AG09319 (cell line): ENCODE measurements at regions not wholly inside any gene's neighbourhood (a gene's known extent, or its start where the extent isn't known, plus 50 kb on each side); places are given as distances from the start of the nearest gene placed in this dataset.

Source experiments
- DNase-seq: peaks from one replicate; pipeline ENCODE4 v3.0.0-alpha.2; 2010; ENCODE audit warnings: low read depth; ENCODE audit errors: extremely low read depth
- TF ChIP-seq, protein P1 (sequence below): IDR thresholded peaks from 2 replicates; pipeline ENCODE4 v1.5.1; 2011; ENCODE audit warnings: low read depth, mild to moderate bottlenecking, inconsistent platforms, low read length, moderate library complexity

DNA sequence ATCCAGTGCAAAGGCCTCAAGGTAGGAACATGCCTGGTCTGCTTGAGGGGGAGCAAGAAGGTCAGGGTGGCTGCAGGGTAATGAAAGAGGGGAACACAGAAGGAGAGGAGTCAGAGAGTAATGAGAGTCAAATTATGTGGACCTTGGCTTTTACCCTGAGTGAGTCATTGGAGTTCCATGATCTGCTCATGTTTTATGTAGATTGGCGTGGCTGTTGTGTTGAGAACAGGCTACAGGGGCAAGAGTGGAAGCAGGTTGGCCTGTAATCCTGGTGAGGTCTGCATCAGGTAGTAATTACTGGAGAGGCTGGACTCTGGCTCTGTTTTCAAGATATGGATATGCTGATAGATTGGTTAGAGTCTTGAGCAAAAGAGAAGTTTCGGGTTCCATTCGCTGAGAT, 177.7 kb upstream of the NR3C1 start:
- TF ChIP-seq, protein P1, sequence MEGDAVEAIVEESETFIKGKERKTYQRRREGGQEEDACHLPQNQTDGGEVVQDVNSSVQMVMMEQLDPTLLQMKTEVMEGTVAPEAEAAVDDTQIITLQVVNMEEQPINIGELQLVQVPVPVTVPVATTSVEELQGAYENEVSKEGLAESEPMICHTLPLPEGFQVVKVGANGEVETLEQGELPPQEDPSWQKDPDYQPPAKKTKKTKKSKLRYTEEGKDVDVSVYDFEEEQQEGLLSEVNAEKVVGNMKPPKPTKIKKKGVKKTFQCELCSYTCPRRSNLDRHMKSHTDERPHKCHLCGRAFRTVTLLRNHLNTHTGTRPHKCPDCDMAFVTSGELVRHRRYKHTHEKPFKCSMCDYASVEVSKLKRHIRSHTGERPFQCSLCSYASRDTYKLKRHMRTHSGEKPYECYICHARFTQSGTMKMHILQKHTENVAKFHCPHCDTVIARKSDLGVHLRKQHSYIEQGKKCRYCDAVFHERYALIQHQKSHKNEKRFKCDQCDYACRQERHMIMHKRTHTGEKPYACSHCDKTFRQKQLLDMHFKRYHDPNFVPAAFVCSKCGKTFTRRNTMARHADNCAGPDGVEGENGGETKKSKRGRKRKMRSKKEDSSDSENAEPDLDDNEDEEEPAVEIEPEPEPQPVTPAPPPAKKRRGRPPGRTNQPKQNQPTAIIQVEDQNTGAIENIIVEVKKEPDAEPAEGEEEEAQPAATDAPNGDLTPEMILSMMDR: no peak
- DNase-seq: no peak

DNA sequence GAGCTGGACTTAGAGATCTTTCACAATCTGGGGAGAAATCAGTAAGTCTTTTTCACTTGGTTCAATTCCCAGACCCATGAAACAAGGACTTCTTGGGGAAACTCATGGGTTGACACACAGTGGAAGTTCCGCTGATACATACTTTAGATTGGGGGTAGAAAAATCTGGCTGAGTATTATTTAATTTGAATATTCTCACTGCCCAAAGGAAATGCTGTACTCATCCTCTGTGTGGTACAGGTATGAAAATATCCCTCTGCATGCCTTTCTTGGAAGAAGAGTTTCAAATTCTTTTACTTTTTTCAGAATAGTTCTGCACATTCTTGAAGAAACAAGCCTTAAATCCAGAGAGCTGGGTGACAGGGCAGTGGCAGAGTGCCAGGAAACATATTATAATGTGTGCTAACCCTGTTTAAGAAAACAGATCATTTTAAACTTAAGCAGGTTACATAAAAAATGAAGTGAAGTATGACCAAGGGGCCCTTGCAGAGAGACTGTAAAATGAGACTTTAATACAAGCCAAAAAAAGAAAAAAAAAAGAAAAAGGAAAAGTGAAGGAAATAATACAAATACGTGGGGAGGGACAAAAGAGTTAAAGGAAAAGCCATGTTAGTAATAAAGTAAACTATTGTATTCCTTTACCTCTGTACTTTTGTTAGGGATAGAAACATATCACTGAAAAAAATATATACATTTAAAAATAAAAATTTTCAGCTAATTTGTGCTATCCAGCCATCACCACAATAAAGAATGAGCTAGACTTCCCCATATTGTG, 173.4 kb upstream of the NR3C1 start:
- DNase-seq: no peak
- TF ChIP-seq, protein P1: no peak

DNA sequence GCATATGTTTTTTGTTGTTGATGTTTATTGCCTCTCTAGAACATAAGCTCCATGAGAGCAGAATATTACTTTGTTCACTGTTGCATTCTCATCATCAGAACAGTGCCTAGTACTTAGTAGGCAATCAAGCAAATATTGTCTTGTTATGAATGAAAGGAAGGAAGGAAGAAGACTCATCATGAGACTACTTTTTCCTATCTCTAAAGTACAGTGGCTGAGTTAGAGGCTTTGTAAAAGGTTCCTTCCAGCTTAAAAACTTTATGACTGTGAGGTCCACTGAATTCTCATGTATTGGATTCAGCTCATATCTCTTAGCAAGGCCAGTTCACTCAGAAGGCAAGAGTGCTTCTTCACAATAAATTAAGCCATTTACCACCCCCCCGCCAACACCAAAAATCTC, 171.8 kb upstream of the NR3C1 start:
- TF ChIP-seq, protein P1: no peak
- no peak for DNase-seq

DNA sequence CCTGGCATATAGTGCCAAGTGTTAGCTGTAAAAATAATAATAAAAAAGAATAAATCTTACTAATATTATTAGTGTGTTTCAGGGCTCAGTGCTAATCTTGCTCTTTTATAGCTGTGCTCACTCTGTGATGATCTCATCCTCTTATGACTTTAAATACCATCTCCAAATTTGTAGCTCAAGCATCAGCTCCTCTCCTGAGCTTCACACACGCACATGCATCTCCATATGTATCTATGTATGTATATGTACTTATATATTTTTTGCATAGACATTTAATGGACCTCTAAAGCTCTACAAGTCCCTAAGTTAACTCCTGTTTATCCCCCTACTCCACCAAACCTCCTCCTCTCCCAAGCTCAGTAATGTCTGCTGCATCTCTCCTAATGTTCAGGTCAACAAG, 170.8 kb upstream of the NR3C1 start:
- no peak for DNase-seq
- TF ChIP-seq, protein P1: no peak

DNA sequence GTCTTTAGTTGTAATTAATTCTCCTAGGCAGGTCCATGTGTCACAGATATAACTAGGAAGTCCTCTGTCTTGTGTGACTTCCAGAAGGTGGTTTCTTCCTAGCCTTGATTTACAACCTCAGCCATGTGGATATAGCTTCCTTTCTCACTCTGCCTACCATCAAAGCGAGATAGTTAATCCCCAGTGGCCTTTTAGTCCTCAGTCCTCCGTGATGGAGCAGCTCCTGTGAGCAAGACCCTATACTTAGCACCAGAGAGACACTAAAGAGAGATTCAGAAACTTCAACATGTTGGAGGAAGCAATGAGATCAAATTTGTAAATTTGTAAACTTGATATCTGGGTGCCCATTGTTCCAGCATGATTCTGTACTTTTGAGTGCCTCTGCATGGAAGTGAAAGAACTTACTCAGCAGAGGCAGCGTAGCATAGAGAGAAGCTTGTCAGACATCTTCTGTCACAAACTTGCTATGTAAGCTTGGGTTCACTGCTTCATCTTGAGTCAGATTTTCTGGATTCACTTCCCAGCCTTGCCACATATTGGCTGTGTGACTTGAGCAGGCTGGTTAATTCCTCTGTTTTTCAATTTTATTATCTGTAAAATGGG, 170.2 kb upstream of the NR3C1 start:
- DNase-seq: no peak
- TF ChIP-seq, protein P1: no peak

DNA sequence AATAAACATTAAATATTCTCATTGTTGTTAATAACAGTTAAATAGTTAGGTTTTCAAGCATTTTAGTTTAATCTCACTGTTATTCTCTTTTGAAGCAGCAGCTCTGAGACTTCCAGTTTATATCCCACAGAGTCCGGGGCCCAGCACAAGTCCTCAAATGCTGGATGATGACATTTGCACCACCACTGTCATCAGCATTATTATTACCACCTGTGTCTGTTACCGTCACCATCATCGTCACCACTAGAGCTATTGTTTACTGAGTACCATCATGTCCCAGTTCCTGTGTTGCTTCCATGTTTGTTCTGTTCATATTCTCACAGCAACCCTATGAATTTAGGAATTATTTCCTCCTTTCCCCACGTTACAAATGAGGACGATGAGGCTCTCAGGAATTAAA, 169.2 kb upstream of the NR3C1 start:
- DNase-seq: no peak
- TF ChIP-seq, protein P1: no peak
